Smooth muscle cell (in vitro differentiated cells): ENCODE measurements at regions not wholly inside any gene's neighbourhood (a gene's known extent, or its start where the extent isn't known, plus 50 kb on each side); places are given as distances from the start of the nearest gene placed in this dataset.
"Not testable (repeated sequence)": the region's sequence is repeated elsewhere in the genome, so short reads cannot be mapped to it uniquely, and the experiment has no call there.

Experiments
- DNase-seq: peaks from one replicate; lab custom pipeline; 2025; ENCODE audit not compliant: unreplicated experiment; lab: John Stamatoyannopoulos, UW
- H2AFZ ChIP-seq: fragments of 200-600 bp; sonication (generic); 2 replicates; pipeline ENCODE4 v1.6.0; 2016; ENCODE audit warnings: antibody characterized with exemption, low read depth, mild to moderate bottlenecking
- H3F3A ChIP-seq: fragments of 200-600 bp; sonication (generic); 2 replicates; pipeline ENCODE4 v1.6.0; 2017; ENCODE audit warnings: antibody characterized with exemption, low read depth
- H3K27ac ChIP-seq: fragments of 200-600 bp; sonication (generic); 2 replicates; pipeline ENCODE4 v1.5.1; 2016; ENCODE audit warnings: low read depth, mild to moderate bottlenecking
- H3K27me3 ChIP-seq: fragments of 200-600 bp; sonication (generic); 2 replicates; pipeline ENCODE4 v1.6.1; 2016; ENCODE audit warnings: low read depth, mild to moderate bottlenecking
- H3K36me3 ChIP-seq: fragments of 200-600 bp; sonication (generic); 2 replicates; pipeline ENCODE4 v1.5.1; 2016; ENCODE audit warnings: low read depth
- H3K4me1 ChIP-seq: fragments of 200-600 bp; sonication (generic); 2 replicates; pipeline ENCODE4 v1.5.1; 2016; ENCODE audit warnings: low read depth
- H3K4me2 ChIP-seq: fragments of 200-600 bp; sonication (generic); 2 replicates; pipeline ENCODE4 v1.6.0; 2016; ENCODE audit warnings: mild to moderate bottlenecking
- H3K4me3 ChIP-seq: fragments of 200-600 bp; sonication (generic); 2 replicates; pipeline ENCODE4 v1.5.1; 2016; ENCODE audit warnings: mild to moderate bottlenecking
- H3K79me2 ChIP-seq: fragments of 200-600 bp; sonication (generic); 2 replicates; pipeline ENCODE4 v1.6.0; 2016; ENCODE audit warnings: low read depth, mild to moderate bottlenecking
- H3K9ac ChIP-seq: fragments of 200-600 bp; sonication (generic); 2 replicates; pipeline ENCODE4 v1.6.0; 2016; ENCODE audit warnings: low read depth
- H3K9me3 ChIP-seq: fragments of 200-600 bp; sonication (generic); replicated peaks from 2 replicates; pipeline ENCODE4 v1.5.1; 2016; ENCODE audit warnings: low read depth
- H4K20me1 ChIP-seq: fragments of 200-600 bp; sonication (generic); 2 replicates; pipeline ENCODE4 v1.6.0; 2016; ENCODE audit warnings: low read depth
- CTCF ChIP-seq: fragments of 200-600 bp; sonication (generic); IDR thresholded peaks from 2 replicates; pipeline ENCODE4 v1.5.1; 2017; ENCODE audit warnings: borderline replicate concordance, mild to moderate bottlenecking, antibody characterized with exemption; ENCODE audit not compliant: insufficient read depth, poor library complexity, severe bottlenecking
- WGBS: methylation state at CpG from one replicate; pipeline ENCODE4 v1.1.7; 2016; ENCODE audit warnings: low lambda C conversion rate; 5-methylcytosine and 5-hydroxymethylcytosine counted together

DNA sequence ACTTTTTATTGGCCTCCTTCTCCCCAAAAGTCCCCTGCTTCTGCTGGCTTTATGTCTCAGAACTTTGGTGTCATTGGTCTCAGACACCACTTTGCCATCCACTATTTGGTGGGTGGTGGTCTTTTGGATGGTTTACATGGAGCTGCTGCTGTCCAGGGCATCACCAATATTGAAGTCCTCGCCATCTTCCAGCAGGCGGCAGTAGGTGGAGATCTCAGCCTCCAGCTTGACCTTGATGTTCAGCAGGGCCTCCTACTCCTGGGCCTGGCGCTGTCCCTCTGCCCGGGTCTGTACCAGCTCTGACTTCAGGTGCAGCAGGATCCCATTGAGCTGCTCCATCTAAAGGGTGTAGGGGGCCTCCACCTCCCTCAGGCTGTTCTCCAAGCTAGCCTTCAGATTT, 148.4 kb upstream of the FOXA2 start:
- no peaks in the 10 kb centered on the region for H3K4me1 ChIP-seq
- WGBS: 87% methylated on average over 4 of the region's 4 CpGs
- no peak overlapping the region for H3K9ac ChIP-seq
- no peak overlapping the region for H3K4me2 ChIP-seq
- H3K4me3 ChIP-seq: no peak overlapping the region
- H3K27ac ChIP-seq: no peak overlapping the region
- no peak for DNase-seq
- H3K9me3 ChIP-seq: no peaks in the 10 kb centered on the region
- H3K79me2 ChIP-seq: no peaks in the 10 kb centered on the region
- no peaks in the 10 kb centered on the region for H3K36me3 ChIP-seq
- H3F3A ChIP-seq: no peaks in the 10 kb centered on the region
- no peaks in the 10 kb centered on the region for H3K27me3 ChIP-seq
- H2AFZ ChIP-seq: no peak overlapping the region
- no peaks in the 10 kb centered on the region for H4K20me1 ChIP-seq
- TF ChIP-seq CTCF: no peak

GRCh38 chr20:22734946-22735647, 150.7 kb upstream of the FOXA2 start:
- not testable (repeated sequence) for H3K9ac ChIP-seq, H3F3A ChIP-seq, H3K27ac ChIP-seq, H3K4me1 ChIP-seq, DNase-seq, H4K20me1 ChIP-seq, H3K9me3 ChIP-seq, H2AFZ ChIP-seq, H3K27me3 ChIP-seq, H3K36me3 ChIP-seq, H3K79me2 ChIP-seq, H3K4me3 ChIP-seq, H3K4me2 ChIP-seq
- WGBS: 55% methylated on average over 9 of the region's 9 CpGs
- TF ChIP-seq CTCF: peak; percentile 43

GRCh38 chr20:22740829-22741228, 156.5 kb upstream of the FOXA2 start:
- no peak overlapping the region for H3K4me3 ChIP-seq
- H3K79me2 ChIP-seq: no peaks in the 10 kb centered on the region
- DNase-seq: no peak
- no peaks in the 10 kb centered on the region for H3K9me3 ChIP-seq
- 71% methylated on average over 2 of the region's 2 CpGs for WGBS
- no peak overlapping the region for H3K27ac ChIP-seq
- no peaks in the 10 kb centered on the region for H4K20me1 ChIP-seq
- H3K27me3 ChIP-seq: no peaks in the 10 kb centered on the region
- H3K9ac ChIP-seq: no peak overlapping the region
- no peak for TF ChIP-seq CTCF
- H2AFZ ChIP-seq: no peak overlapping the region
- H3K4me1 ChIP-seq: no peaks in the 10 kb centered on the region
- H3K4me2 ChIP-seq: no peak overlapping the region
- H3F3A ChIP-seq: no peaks in the 10 kb centered on the region
- no peaks in the 10 kb centered on the region for H3K36me3 ChIP-seq
